Urothelium cell line (cell line): ENCODE measurements at regions not wholly inside any gene's neighbourhood (a gene's known extent, or its start where the extent isn't known, plus 50 kb on each side); places are given as distances from the start of the nearest gene placed in this dataset.

Experiments
- DNase-seq: peaks from one replicate; pipeline ENCODE4 v3.0.0; 2011; ENCODE audit warnings: low spot score, mixed read lengths
- FAIRE-seq: peaks from 2 replicates; lab custom pipeline; 2011; peaks lifted over from hg19 to GRCh38; lab: Jason Lieb, UNC

DNA sequence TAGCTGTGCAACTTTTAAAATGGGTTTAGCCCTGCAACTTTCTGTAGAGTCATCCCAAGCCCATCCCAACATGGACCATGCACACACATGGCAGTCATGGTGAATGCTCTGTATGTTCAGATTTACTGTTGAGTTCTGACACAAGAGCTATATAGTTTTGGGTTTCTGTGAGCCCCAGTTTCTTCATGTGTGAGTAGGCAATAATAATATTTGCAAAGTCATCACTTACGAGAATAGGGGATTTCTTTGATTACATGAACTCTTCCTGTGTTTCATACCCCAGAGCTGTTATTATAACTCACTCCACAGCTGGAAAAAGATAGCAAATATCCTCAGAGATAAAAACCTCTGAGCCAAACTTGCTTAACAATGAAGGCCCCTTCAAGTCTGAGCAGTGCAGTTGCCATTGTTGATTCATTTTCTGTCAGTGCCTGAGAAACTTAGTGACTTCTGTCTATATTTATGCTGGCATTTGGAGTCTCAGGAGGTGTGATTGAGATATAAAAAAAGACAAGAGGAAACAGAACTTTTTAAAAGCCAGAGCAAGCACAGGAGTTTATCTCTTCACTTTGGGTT is 767.9 kb upstream of the API5 start:
- FAIRE-seq: no peak
- DNase-seq: no peak

- FAIRE-seq (no peak), DNase-seq (no peak)
These were observed 767.1 kb upstream of the API5 start for GRCh38 chr11:42544726-42545125.

DNA sequence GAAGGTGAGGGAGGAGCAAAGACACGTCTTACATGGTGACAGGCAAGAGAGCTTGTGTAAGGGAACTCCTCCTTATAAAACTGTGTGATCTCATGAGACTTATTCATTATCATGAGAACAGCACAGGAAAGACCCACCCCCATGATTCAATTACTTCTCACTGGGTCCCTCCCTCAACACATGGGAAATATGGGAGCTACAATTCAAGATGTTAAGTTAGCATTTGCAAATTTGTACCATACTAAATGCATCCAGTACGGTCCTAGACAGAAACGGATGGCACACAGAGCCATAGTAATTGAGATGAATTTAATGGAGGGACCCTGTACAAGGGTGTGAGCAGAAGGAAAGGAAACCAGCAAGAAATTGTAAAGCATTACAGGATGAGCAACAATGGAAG is 765.8 kb upstream of the API5 start:
- FAIRE-seq: no peak

DNA sequence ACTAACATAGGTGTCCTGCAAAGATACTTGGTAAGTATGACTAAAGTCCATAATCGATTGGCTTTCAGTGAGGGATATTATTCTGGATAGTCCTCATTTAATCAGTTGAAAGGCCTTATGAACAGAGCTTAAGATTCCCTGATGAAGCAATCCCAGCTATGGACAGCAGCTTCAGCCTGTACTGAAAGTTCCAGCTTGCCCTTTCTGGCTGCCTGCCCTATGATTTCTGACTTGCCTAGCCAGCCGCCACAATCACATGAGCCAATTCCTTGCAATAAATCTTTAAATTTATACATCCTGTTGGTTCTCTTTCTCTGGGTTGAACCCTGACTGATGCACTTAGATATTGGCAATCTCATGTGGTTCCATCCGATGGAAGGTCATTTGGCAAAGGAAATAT is 759.0 kb upstream of the API5 start:
- no peak for FAIRE-seq
- no peak for DNase-seq

More for the DNA sequence above, 765.8 kb upstream of the API5 start:
- DNase-seq: no peak

GRCh38 chr11:42555190-42555589 is 756.6 kb upstream of the API5 start:
- no peak for FAIRE-seq

DNA sequence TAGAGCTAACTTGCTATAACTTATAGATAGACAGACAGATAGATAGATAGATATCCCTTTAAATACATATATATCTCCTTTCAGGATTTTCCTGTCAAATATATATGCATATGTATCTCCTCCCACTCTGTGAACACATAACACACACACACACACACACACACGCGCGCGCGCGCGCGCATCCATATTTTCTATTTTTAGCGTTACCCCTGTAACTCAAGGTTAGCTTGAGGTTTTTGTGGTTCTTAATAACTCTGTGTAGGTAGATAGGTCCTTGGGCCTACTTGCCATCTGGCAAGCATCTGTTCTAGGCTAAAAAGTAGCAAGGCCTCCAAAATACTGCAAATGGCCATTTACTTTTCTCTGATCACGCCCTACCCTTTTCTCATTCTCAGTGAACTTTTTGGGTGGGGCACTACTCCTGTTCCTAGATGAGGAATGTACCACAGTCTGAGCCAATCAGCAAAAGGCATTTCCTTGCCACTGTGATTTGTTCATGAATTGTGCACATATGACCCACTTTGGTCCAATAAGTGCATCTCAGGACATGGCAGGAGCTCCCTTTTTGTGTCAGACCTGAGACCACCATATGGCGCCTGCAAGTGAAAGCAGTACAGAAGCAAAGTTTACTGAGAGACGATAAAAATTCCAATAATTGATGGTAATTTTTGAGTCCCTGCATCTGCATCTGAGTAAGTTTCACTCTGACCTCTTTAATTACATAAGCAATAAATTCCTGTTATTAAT is 740.5 kb upstream of the API5 start:
- no peak for FAIRE-seq
- no peak for DNase-seq

More at GRCh38 chr11:42555190-42555589, 756.6 kb upstream of the API5 start:
- peak; percentile 6 for DNase-seq

DNA sequence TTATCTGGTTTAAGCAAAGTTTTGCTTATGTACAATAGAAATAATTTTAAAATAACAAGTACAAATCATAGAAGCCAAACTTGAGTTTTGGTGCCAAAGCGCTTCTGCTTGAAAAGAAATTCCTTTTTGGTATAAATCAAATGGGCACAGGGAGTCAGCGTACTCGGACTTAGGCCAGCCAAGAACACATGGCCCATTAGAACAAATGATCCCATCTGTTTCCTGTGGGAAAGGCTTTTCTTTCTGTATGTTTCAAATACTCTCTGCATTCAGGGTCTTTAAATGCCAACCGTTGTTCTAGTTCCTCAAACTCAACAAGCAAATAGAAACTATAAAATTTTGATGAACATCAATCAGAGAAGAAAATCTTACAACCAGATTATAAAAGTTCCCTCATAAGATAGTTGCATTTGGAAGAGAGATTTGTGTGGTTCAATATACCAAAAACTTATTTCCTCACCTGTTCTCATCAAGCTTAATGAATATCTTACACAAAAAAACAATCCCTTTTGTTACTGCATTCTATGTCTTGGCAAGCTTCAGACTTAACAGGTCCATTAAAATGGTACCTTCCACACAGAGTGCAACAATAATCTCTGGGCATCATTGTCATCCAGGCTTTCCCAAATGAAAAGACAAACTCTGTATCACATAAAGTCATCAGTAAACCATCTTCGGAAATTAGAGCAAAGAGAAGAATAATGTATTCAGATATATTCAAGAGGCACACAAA is 739.8 kb upstream of the API5 start:
- FAIRE-seq: no peak
- DNase-seq: no peak

- FAIRE-seq (no peak), DNase-seq (no peak)
These were observed 735.5 kb upstream of the API5 start for GRCh38 chr11:42576318-42576717.

- no peak for FAIRE-seq
These were observed 722.5 kb upstream of the API5 start for GRCh38 chr11:42589286-42589685.

GRCh38 chr11:42591841-42592240 is 720.0 kb upstream of the API5 start:
- FAIRE-seq: no peak
- no peak for DNase-seq

More at GRCh38 chr11:42589286-42589685, 722.5 kb upstream of the API5 start:
- no peak for DNase-seq

- DNase-seq: no peak
- no peak for FAIRE-seq
These were observed 718.4 kb upstream of the API5 start for GRCh38 chr11:42593441-42593840.

- FAIRE-seq (no peak), DNase-seq (no peak)
These were observed 715.9 kb upstream of the API5 start for GRCh38 chr11:42595876-42596275.

DNA sequence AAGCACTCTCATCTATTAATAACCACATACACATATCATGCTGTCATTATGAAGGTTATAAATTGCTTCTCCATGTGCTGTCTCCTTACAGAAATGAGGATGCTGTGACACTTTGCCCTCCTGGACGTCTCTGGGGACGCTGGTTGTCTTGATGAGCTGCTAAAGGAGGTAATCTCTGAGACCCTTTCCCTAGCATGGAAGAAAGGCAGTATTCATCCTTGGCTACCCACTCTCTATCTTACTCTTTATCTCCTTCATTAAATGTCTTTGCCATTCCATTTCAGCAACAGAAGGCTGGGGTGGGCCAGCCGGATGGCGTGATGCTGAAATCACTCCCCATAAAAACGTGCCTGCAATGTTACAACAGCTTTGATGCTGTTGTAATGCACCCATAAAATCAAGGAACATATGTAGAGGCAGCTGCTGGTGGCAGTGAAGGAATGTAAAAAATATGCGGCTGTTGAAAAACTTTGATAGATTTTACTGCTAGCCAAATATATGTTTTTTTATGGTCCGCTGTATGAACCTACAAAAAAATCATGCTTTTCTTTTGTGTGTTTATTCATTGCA is 715.1 kb upstream of the API5 start:
- no peak for FAIRE-seq
- DNase-seq: no peak

DNA sequence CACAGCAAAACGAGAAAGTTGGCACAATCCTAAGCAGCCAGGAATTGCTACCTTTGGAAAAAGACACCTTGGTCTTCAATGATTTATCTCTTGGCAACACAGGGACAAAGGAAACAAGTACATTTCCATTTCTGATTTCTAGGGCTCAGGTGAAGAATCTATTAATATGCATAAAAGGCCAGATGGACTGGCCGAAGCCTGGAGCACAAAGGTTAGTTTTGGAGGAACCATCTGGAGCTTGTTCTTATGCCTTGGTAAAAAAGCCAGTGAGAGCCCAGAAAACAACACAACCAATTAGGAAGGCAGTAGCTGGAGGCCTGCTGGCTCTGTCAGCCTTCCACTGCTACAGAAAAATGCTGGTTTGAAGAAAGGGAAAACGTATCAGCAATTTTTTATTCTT is 713.5 kb upstream of the API5 start:
- no peak for DNase-seq
- no peak for FAIRE-seq

DNA sequence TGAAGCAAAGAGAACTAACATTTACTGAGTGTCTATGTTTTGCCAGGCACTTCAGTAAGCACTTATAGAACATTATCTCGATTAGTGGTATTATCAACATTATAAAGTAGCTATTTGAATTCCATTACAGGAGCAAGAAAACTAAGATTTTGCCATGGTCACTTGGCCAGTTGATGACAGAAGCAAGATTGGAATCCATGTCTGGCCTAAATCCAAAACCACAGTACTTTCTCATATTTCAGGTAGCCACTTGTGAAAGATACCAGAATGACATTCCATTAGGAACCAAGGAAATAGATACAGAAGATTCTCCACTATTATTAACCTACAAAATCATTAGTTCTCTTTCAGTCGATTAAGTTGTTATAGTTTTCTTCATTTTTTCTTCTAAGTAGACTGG is 691.0 kb upstream of the API5 start:
- FAIRE-seq (no peak), DNase-seq (peak; percentile 49)

GRCh38 chr11:42625757-42626665 is 685.8 kb upstream of the API5 start:
- FAIRE-seq: no peak
- no peak for DNase-seq

GRCh38 chr11:42631220-42631843 is 680.5 kb upstream of the API5 start:
- DNase-seq (peak; percentile 55), FAIRE-seq (no peak)

GRCh38 chr11:42646959-42647358 is 664.8 kb upstream of the API5 start:
- FAIRE-seq: no peak
- DNase-seq: no peak

DNA sequence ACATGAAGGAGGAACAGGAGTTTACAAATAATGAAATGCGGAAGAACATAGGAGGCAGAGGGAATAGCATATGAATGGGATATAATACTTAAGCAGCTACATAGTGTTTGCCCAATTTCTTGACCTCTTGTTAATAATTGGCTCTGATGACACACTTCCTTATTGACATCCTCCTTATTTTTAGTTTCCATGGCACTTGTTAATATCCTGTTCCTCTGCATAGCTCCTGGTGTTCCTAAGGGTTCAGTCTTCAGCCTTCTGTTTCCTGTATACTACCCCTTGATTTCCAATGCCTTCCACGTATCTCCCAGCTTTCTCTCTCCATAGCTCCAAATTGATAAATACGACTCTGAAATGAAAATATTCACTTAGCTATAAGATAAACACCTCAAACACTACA is 663.8 kb upstream of the API5 start:
- DNase-seq (no peak), FAIRE-seq (no peak)

GRCh38 chr11:42651621-42652020 is 660.2 kb upstream of the API5 start:
- DNase-seq (no peak), FAIRE-seq (no peak)
